Activated CD8-positive, alpha-beta T cell treated with anti-CD3 and anti-CD28 coated beads for 36 hours (primary cell): ENCODE measurements at regions not wholly inside any gene's neighbourhood (a gene's known extent, or its start where the extent isn't known, plus 50 kb on each side); places are given as distances from the start of the nearest gene placed in this dataset.
"Not testable (repeated sequence)": the region's sequence is repeated elsewhere in the genome, so short reads cannot be mapped to it uniquely, and the experiment has no call there.

Experiments used
- ATAC-seq: fragments of 200-7000 bp; cut with Tn5 transposase; one replicate; pipeline ENCODE4 v1.10.0; 2021; ENCODE audit warnings: mild to moderate bottlenecking, moderate library complexity
- CTCF ChIA-PET: fragments of 350-600 bp; sonication (Branson Sonifier 250); formaldehyde crosslinking; loops from one replicate; lab custom pipeline; 2021; ENCODE audit warnings: antibody characterized with exemption; lab: Charles Lee
- POLR2A ChIA-PET: fragments of 350-600 bp; sonication (Branson Sonifier 250); formaldehyde crosslinking; loops from one replicate; lab custom pipeline; 2021; ENCODE audit warnings: antibody characterized with exemption; lab: Charles Lee
- DNase-seq: peaks from one replicate; pipeline ENCODE4 v3.0.0-alpha.2; 2020
- H3K27ac Mint-ChIP-seq: one replicate; pipeline ENCODE4 v1.8.0; 2021; ENCODE audit warnings: mild to moderate bottlenecking, mixed read lengths
- H3K27me3 Mint-ChIP-seq: one replicate; pipeline ENCODE4 v1.8.0; 2021; ENCODE audit warnings: mixed read lengths
- H3K36me3 Mint-ChIP-seq: one replicate; pipeline ENCODE4 v1.8.0; 2021; ENCODE audit warnings: low read depth, mixed read lengths
- H3K4me1 Mint-ChIP-seq: one replicate; pipeline ENCODE4 v1.8.0; 2021; ENCODE audit warnings: low read depth, mixed read lengths
- H3K4me3 Mint-ChIP-seq: one replicate; pipeline ENCODE4 v1.8.0; 2021; ENCODE audit warnings: mild to moderate bottlenecking, moderate library complexity, mixed read lengths
- H3K9me3 Mint-ChIP-seq: one replicate; pipeline ENCODE4 v1.8.0; 2021; ENCODE audit warnings: mixed read lengths
- CTCF ChIP-seq: fragments of 200-600 bp; IDR thresholded peaks from one replicate; pipeline ENCODE4 v1.8.0; 2022; ENCODE audit warnings: antibody characterized with exemption, mild to moderate bottlenecking
- intact Hi-C: fragments of 100-400 bp; cut with micrococcal nuclease; formaldehyde crosslinking; loops from one replicate; pipeline ENCODE4 v1.10.0; 2022

GRCh38 chr12:59118356-59118755 lies 198.1 kb upstream of the LRIG3 start:
- no peak for TF ChIP-seq CTCF
- no peaks in the 10 kb centered on the region for H3K4me1 Mint-ChIP-seq
- no peak overlapping the region for H3K4me3 Mint-ChIP-seq
- ChIA-PET POLR2A (no interaction called here), CTCF (no interaction called here)
- no peaks in the 10 kb centered on the region for H3K27me3 Mint-ChIP-seq
- intact Hi-C loops: no loop called here
- no peaks in the 10 kb centered on the region for H3K9me3 Mint-ChIP-seq
- no peak overlapping the region for H3K27ac Mint-ChIP-seq
- no peaks in the 10 kb centered on the region for H3K36me3 Mint-ChIP-seq
- ATAC-seq: no peak
- DNase-seq: no peak

- DNase-seq (no peak), ATAC-seq (no peak)
- CTCF ChIA-PET: interaction anchor here (0.9 to 1.2 kb wide), 3 partner anchors 14 to 35 kb away, joined by 3 read pairs; no protein-coding TSS in a partner anchor
- Mint-ChIP-seq H3K36me3 (no peaks in the 10 kb centered on the region), H3K4me3 (no peak overlapping the region), H3K27ac (no peak overlapping the region), H3K27me3 (no peaks in the 10 kb centered on the region), H3K4me1 (no peaks in the 10 kb centered on the region), H3K9me3 (no peaks in the 10 kb centered on the region)
- TF ChIP-seq CTCF: no peak
- intact Hi-C loops: no loop called here
- POLR2A ChIA-PET: no interaction called here
These were observed 195.7 kb upstream of the LRIG3 start for GRCh38 chr12:59115995-59116394.

DNA sequence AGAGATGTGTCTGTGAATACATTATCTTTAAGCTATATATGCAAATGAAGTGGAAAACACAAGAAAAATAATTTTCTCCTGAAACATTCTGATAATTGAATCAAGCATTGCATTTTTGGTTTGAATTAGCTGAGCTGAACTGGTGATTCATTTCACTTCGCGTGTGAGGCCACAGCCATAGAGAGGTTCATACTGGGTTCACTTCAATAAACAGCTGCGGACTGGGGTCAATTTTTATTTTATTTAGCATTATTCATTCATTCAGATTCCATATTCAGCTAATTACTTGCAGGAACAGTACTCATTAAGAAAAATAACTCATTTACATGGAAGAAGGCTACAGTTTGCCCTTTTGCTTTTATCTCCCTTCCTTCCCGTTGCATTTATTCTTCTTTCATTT lies 195.2 kb upstream of the LRIG3 start:
- DNase-seq (no peak), ATAC-seq (no peak)
- POLR2A ChIA-PET: no interaction called here
- no peak overlapping the region for H3K27ac Mint-ChIP-seq
- H3K9me3 Mint-ChIP-seq: no peaks in the 10 kb centered on the region
- no peaks in the 10 kb centered on the region for H3K27me3 Mint-ChIP-seq
- no peaks in the 10 kb centered on the region for H3K36me3 Mint-ChIP-seq
- no peak for TF ChIP-seq CTCF
- H3K4me1 Mint-ChIP-seq: no peaks in the 10 kb centered on the region
- no peak overlapping the region for H3K4me3 Mint-ChIP-seq
- intact Hi-C loops: no loop called here
- CTCF ChIA-PET: interaction anchor here (0.9 to 1.1 kb wide), 2 partner anchors 36 to 37 kb away, joined by 3 read pairs; no protein-coding TSS in a partner anchor

DNA sequence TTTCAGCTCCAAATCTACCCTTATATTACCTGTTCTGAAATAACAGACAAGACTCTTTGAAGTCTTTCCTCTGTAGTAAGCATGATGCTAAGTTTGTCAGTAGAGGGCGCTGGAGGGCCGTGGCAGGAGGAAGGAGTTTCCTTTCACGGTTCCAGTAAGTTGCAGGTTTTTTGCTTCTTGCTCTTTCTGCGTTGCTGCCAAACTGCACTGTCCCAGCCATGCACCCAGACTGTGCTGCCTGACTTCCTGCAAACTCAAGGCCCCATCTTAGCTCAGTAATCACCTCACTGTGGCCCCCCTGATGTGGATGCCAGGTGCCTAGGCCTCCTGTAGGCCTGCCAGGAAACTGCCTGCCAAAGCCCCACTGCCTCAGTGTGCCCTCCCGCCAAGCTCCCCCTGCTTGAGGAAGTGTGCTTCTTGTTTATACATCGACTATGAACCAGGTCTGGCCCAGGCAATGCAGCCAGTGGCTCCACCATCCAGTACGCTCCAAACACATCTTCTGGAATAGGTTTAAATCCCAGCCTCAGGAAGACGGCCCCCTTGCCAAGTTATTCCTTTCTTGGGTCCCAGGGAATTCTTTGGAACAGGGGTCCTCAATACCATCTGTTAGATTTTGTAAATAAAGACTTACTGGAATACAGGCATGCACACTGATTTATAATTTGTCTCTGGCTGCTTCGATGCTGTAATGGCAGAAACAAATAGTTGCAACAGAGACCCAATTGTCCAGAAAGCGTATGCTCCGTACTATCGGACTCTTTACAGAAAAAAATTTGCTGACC lies 193.7 kb upstream of the LRIG3 start:
- intact Hi-C loops: loop anchor here (2.0 kb wide), 1 partner anchor 37 kb away; no protein-coding TSS in a partner anchor
- Mint-ChIP-seq H3K27me3 (no peaks in the 10 kb centered on the region), H3K27ac (no peak overlapping the region), H3K4me1 (no peaks in the 10 kb centered on the region), H3K9me3 (no peaks in the 10 kb centered on the region), H3K36me3 (no peaks in the 10 kb centered on the region), H3K4me3 (no peak overlapping the region)
- ATAC-seq (peak; percentile 55), DNase-seq (peak; percentile 75)
- TF ChIP-seq CTCF: peak; percentile 68
- ChIA-PET POLR2A (no interaction called here), CTCF (interaction anchor here (0.7 to 1.9 kb wide), 8 partner anchors 13 to 765 kb away, joined by 3 to 7 read pairs (median 3); no protein-coding TSS in a partner anchor)

DNA sequence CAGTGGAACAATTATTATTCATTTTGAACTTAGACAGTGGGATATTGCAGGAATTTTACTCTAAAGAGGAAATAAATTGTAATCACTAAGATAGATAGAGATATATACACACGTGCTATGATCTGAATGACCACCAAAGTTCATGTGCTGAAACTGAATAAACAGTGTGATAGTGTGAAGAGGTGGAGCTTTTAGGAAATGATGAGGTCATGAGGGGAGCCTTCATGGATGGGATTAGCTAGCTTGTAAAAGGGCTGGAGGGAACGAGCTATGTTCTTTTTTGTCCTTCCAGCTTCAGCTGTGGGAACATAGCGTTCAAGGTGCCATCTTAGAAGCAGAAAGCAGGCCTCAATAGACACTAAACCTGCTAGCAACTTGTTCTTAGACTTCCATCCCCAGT lies 191.5 kb upstream of the LRIG3 start:
- H3K4me1 Mint-ChIP-seq: no peaks in the 10 kb centered on the region
- no peak for DNase-seq
- H3K4me3 Mint-ChIP-seq: no peak overlapping the region
- CTCF ChIA-PET: no interaction called here
- POLR2A ChIA-PET: no interaction called here
- no peak overlapping the region for H3K27ac Mint-ChIP-seq
- intact Hi-C loops: loop anchor here (2.0 kb wide), 1 partner anchor 39 kb away; no protein-coding TSS in a partner anchor
- no peaks in the 10 kb centered on the region for H3K27me3 Mint-ChIP-seq
- no peak for TF ChIP-seq CTCF
- no peak for ATAC-seq
- H3K9me3 Mint-ChIP-seq: no peaks in the 10 kb centered on the region
- H3K36me3 Mint-ChIP-seq: no peaks in the 10 kb centered on the region

- POLR2A ChIA-PET, CTCF ChIA-PET, H3K4me3 Mint-ChIP-seq, H3K36me3 Mint-ChIP-seq, intact Hi-C loops, H3K27me3 Mint-ChIP-seq, H3K9me3 Mint-ChIP-seq, H3K27ac Mint-ChIP-seq, DNase-seq, ATAC-seq, H3K4me1 Mint-ChIP-seq: not testable (repeated sequence)
These were observed 188.2 kb upstream of the LRIG3 start for GRCh38 chr12:59108516-59108915.
